ENCODE measurements at regions not wholly inside any gene's neighbourhood (a gene's known extent, or its start where the extent isn't known, plus 50 kb on each side); places are given as distances from the start of the nearest gene placed in this dataset.

DNA sequence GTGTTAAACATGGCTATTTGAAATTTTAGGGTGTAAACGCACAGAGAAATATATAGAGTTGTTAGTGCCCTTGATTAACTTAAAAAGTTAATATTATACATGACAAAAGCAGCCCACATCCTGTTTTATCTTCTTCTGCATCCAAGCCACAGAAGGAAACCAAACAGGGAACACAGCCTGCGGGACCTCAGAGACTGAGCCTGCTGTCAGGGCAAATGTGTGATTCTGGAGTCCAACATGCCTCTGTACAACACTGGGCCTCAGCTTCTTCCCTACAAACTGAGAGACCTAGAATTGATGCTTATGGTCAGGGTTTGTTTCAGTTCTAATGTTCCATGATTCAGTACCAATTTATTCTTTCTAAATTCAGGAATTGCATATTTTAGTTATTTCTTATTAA, 404.7 kb downstream of the FBXO15 start:
- TF ChIP-seq EZH2phosphoT487 (IDR thresholded peaks at IDR 0.05; ENCODE audit: borderline replicate concordance) = no peak
- TF ChIP-seq, protein P1, sequence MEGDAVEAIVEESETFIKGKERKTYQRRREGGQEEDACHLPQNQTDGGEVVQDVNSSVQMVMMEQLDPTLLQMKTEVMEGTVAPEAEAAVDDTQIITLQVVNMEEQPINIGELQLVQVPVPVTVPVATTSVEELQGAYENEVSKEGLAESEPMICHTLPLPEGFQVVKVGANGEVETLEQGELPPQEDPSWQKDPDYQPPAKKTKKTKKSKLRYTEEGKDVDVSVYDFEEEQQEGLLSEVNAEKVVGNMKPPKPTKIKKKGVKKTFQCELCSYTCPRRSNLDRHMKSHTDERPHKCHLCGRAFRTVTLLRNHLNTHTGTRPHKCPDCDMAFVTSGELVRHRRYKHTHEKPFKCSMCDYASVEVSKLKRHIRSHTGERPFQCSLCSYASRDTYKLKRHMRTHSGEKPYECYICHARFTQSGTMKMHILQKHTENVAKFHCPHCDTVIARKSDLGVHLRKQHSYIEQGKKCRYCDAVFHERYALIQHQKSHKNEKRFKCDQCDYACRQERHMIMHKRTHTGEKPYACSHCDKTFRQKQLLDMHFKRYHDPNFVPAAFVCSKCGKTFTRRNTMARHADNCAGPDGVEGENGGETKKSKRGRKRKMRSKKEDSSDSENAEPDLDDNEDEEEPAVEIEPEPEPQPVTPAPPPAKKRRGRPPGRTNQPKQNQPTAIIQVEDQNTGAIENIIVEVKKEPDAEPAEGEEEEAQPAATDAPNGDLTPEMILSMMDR (conservative IDR thresholded peaks at IDR 0.05; ENCODE audit: low read length) = no peak

DNA sequence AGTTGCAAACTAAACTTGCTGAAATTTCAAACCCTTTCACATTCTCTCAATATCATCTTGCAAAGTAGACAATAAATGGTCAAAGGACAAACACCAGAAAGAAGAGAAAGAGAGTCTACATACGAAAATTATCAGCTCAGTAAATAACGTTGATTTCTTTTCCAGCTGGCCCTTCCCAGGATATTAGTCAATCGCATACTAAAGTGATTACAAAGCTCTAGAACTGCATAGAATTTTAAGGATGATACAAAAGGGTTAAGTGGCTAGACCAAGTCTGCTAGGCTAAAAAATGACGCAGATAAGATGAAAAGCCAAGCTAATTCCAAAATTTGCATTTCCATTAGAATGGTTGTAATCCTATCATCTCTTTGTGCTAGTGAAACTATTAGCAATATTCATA, 405.7 kb downstream of the FBXO15 start:
- TF ChIP-seq, protein P1 (conservative IDR thresholded peaks at IDR 0.05; ENCODE audit: low read length) = no peak
- Histone ChIP-seq H3K27me3 (ENCODE audit: insufficient read depth, low read length, poor library complexity, severe bottlenecking) (no peaks in the 10 kb centered on the region), H3K4me3 (ENCODE audit: low read length, poor library complexity, severe bottlenecking) (no peak overlapping the region), H2AFZ (ENCODE audit: low read length) (no peak overlapping the region), H3K9me3 (ENCODE audit: insufficient read depth, low read depth, low read length) (no peaks in the 10 kb centered on the region), H3K4me1 (ENCODE audit: insufficient read depth, low read length, poor library complexity, severe bottlenecking) (peaks cover 11% of the 10 kb centered on the region), H3K4me2 (ENCODE audit: low read depth, low read length, poor library complexity, severe bottlenecking) (no peak overlapping the region), H3K9ac (ENCODE audit: low read depth, low read length, poor library complexity, severe bottlenecking) (no peak overlapping the region), H3F3A (ENCODE audit: low read depth) (no peaks in the 10 kb centered on the region), H3K9me2 (replicated peaks; ENCODE audit: low read depth, low read length) (no peaks in the 10 kb centered on the region), H3K36me3 (ENCODE audit: insufficient read depth, low read length) (no peaks in the 10 kb centered on the region), H4K20me1 (ENCODE audit: insufficient read depth, low read length, poor library complexity, severe bottlenecking) (no peaks in the 10 kb centered on the region), H3K79me2 (ENCODE audit: insufficient read depth, low read length) (no peaks in the 10 kb centered on the region)

More for the DNA sequence above, 404.7 kb downstream of the FBXO15 start:
- no peaks in the 10 kb centered on the region for H4K20me1 ChIP-seq (ENCODE audit: insufficient read depth, low read length, poor library complexity, severe bottlenecking)
- H3K4me2 ChIP-seq (ENCODE audit: low read depth, low read length, poor library complexity, severe bottlenecking) = no peak overlapping the region
- no peaks in the 10 kb centered on the region for H3K9me2 ChIP-seq (replicated peaks; ENCODE audit: low read depth, low read length)
- no peaks in the 10 kb centered on the region for H3K27me3 ChIP-seq (ENCODE audit: insufficient read depth, low read length, poor library complexity, severe bottlenecking)
- no peaks in the 10 kb centered on the region for H3K9me3 ChIP-seq (ENCODE audit: insufficient read depth, low read depth, low read length)
- no peaks in the 10 kb centered on the region for H3K79me2 ChIP-seq (ENCODE audit: insufficient read depth, low read length)
- peaks cover 11% of the 10 kb centered on the region for H3K4me1 ChIP-seq (ENCODE audit: insufficient read depth, low read length, poor library complexity, severe bottlenecking)
- H3F3A ChIP-seq (ENCODE audit: low read depth) = no peaks in the 10 kb centered on the region
- no peaks in the 10 kb centered on the region for H3K36me3 ChIP-seq (ENCODE audit: insufficient read depth, low read length)
- H3K4me3 ChIP-seq (ENCODE audit: low read length, poor library complexity, severe bottlenecking) = no peak overlapping the region
- no peak overlapping the region for H2AFZ ChIP-seq (ENCODE audit: low read length)
- no peak overlapping the region for H3K9ac ChIP-seq (ENCODE audit: low read depth, low read length, poor library complexity, severe bottlenecking)

DNA sequence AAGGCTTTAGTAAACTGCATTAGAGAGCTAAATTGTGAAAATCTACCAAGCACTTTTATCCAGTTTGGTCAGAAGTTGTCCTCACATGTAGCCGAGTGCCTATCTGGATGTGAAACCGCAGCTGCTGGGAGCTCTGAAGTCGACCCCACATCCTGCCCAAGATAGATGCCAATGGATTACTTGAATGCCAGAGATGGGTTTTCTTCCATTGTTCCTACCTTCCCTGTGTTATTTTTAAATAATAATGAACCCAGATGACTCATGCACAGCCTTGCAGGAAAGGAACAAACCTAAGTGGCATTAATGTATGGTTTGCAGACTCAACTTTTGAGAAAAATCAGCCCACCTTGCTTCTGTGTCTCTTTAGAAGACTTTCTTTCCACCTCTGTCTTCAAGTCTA, 408.5 kb downstream of the FBXO15 start:
- H2AFZ ChIP-seq (ENCODE audit: low read length) = no peak overlapping the region
- H3F3A ChIP-seq (ENCODE audit: low read depth) = no peaks in the 10 kb centered on the region
- no peak overlapping the region for H3K9ac ChIP-seq (ENCODE audit: low read depth, low read length, poor library complexity, severe bottlenecking)
- H4K20me1 ChIP-seq (ENCODE audit: insufficient read depth, low read length, poor library complexity, severe bottlenecking) = no peaks in the 10 kb centered on the region
- no peaks in the 10 kb centered on the region for H3K27me3 ChIP-seq (ENCODE audit: insufficient read depth, low read length, poor library complexity, severe bottlenecking)
- H3K4me2 ChIP-seq (ENCODE audit: low read depth, low read length, poor library complexity, severe bottlenecking) = no peak overlapping the region
- H3K9me3 ChIP-seq (ENCODE audit: insufficient read depth, low read depth, low read length) = no peaks in the 10 kb centered on the region
- H3K36me3 ChIP-seq (ENCODE audit: insufficient read depth, low read length) = no peaks in the 10 kb centered on the region
- H3K4me1 ChIP-seq (ENCODE audit: insufficient read depth, low read length, poor library complexity, severe bottlenecking) = peaks cover 11% of the 10 kb centered on the region
- H3K4me3 ChIP-seq (ENCODE audit: low read length, poor library complexity, severe bottlenecking) = no peak overlapping the region
- no peak for TF ChIP-seq EZH2phosphoT487 (IDR thresholded peaks at IDR 0.05; ENCODE audit: borderline replicate concordance)
- no peaks in the 10 kb centered on the region for H3K79me2 ChIP-seq (ENCODE audit: insufficient read depth, low read length)
- no peaks in the 10 kb centered on the region for H3K9me2 ChIP-seq (replicated peaks; ENCODE audit: low read depth, low read length)

DNA sequence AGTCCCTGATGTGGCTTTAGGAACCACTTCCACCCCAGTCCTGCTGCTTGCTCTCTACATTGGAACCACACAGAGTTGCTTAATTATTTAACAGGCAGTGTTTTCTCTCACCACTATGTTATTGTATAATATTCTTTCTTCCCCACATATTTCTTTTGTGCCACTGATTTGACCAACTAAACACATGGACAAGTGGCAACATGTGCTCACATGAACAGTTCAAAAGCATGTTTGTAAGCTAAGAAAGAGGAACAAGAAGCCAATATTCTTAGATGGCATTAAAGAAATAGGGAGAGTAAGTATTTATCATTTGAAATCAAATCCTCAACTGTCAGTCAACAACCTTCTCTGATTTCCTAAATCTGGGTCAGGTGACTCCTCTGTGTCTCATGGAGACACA, 409.6 kb downstream of the FBXO15 start:
- no peaks in the 10 kb centered on the region for H3K27me3 ChIP-seq (ENCODE audit: insufficient read depth, low read length, poor library complexity, severe bottlenecking)

More for the DNA sequence above, 409.6 kb downstream of the FBXO15 start:
- Histone ChIP-seq H3K4me1 (ENCODE audit: insufficient read depth, low read length, poor library complexity, severe bottlenecking) (peaks cover 8% of the 10 kb centered on the region), H3K9me2 (replicated peaks; ENCODE audit: low read depth, low read length) (no peaks in the 10 kb centered on the region), H4K20me1 (ENCODE audit: insufficient read depth, low read length, poor library complexity, severe bottlenecking) (no peaks in the 10 kb centered on the region), H3K36me3 (ENCODE audit: insufficient read depth, low read length) (no peaks in the 10 kb centered on the region), H3F3A (ENCODE audit: low read depth) (no peaks in the 10 kb centered on the region), H3K79me2 (ENCODE audit: insufficient read depth, low read length) (no peaks in the 10 kb centered on the region), H3K4me2 (ENCODE audit: low read depth, low read length, poor library complexity, severe bottlenecking) (no peak overlapping the region), H3K4me3 (ENCODE audit: low read length, poor library complexity, severe bottlenecking) (no peak overlapping the region), H2AFZ (ENCODE audit: low read length) (no peak overlapping the region), H3K9me3 (ENCODE audit: insufficient read depth, low read depth, low read length) (no peaks in the 10 kb centered on the region), H3K9ac (ENCODE audit: low read depth, low read length, poor library complexity, severe bottlenecking) (no peak overlapping the region)
- no peak for TF ChIP-seq EZH2phosphoT487 (IDR thresholded peaks at IDR 0.05; ENCODE audit: borderline replicate concordance)
- TF ChIP-seq, protein P1 (conservative IDR thresholded peaks at IDR 0.05; ENCODE audit: low read length) = no peak

All from Loucy (cell line).